ENCODE measurements at regions not wholly inside any gene's neighbourhood (a gene's known extent, or its start where the extent isn't known, plus 50 kb on each side); places are given as distances from the start of the nearest gene placed in this dataset.

DNA sequence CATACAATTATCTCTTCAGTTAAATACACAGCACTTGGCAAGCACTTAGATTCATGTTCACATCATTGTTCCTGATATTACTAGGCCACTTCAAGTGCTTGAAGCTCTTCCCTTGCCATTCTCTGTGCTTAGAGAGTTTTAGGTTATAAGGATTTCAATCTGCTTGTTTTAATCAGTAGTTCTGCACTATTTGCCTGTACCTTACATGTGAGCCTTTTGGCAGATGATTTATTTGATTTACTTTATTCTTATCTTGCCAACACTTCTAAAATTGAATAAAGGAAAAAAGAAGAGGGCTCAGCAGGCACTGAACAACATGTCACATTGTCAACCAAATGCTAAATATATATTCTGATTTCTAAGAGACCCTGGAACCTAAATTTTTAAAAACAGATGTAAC, 363.8 kb upstream of the USP15 start:
- H2BK120ac ChIP-seq (ENCODE audit: low read depth, low read length), result no peak overlapping the region
- no peak for DNase-seq
- no peak overlapping the region for H3K23ac ChIP-seq (ENCODE audit: low read length in 2 of 2)
- H2AFZ ChIP-seq (ENCODE audit: low read depth, low read length), result no peak overlapping the region
- no peaks in the 10 kb centered on the region for H3K79me1 ChIP-seq (replicated peaks; ENCODE audit: low read length, poor library complexity, severe bottlenecking)
- H3K9ac ChIP-seq (ENCODE audit: low read length), result no peak overlapping the region
- no peak overlapping the region for H3K14ac ChIP-seq (ENCODE audit: low read length in 2 of 2)
- no peaks in the 10 kb centered on the region for H3K4me1 ChIP-seq (ENCODE audit: control insufficient read depth, insufficient read depth, low read depth, low read length)
- H4K91ac ChIP-seq (ENCODE audit: low read length), result no peak overlapping the region
- no peaks in the 10 kb centered on the region for H3K27me3 ChIP-seq (ENCODE audit: control insufficient read depth in 1 of 2, insufficient read depth in 1 of 2, low read length in 2 of 2)
- no peak overlapping the region for H3K18ac ChIP-seq (ENCODE audit: low read depth in 1 of 2, low read length in 2 of 2)
- peaks cover 13% of the 10 kb centered on the region for H3K9me3 ChIP-seq (ENCODE audit: control insufficient read depth, low read length)
- no peaks in the 10 kb centered on the region for H3K36me3 ChIP-seq (ENCODE audit: control insufficient read depth in 1 of 2, insufficient read depth in 2 of 2, low read depth in 1 of 2, low read length in 2 of 2)
- H3K4me2 ChIP-seq (ENCODE audit: low read length, poor library complexity, severe bottlenecking), result no peak overlapping the region
- no peak overlapping the region for H2BK15ac ChIP-seq (ENCODE audit: low read depth, poor library complexity, severe bottlenecking)
- H3K4me3 ChIP-seq (ENCODE audit: insufficient read depth in 1 of 2, low read depth in 1 of 2, low read length in 2 of 2), result no peak overlapping the region
- no peak overlapping the region for H4K8ac ChIP-seq (ENCODE audit: low read length)
- H2BK5ac ChIP-seq (ENCODE audit: low read depth, low read length, poor library complexity, severe bottlenecking), result no peak overlapping the region
- no peak overlapping the region for H3K4ac ChIP-seq (ENCODE audit: low read depth in 1 of 2, low read length in 2 of 2)
- H3K27ac ChIP-seq (ENCODE audit: low read length, poor library complexity, severe bottlenecking), result no peak overlapping the region
- H2BK12ac ChIP-seq (ENCODE audit: low read length in 2 of 2), result no peak overlapping the region
- H2AK5ac ChIP-seq (ENCODE audit: low read length, severe bottlenecking), result no peak overlapping the region

DNA sequence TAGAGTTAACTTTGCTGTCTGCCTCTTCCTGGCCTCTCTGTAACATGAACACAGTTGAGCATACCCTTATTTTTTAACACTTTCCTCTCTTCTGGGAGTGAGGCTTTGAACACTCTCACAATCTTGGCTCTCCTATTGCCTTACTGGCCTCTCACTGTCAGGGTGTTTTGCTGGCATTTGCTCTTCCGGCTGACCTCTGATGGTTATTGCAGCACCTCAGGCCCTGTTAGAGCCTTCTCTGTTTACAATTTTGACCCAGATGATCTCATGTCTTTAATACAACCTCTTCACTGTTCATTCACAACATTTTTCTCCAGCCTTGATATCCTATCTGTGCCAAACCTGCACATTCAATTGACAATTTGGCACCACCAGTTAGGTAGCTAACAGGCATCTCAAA, 357.8 kb upstream of the USP15 start:
- H3K27me3 ChIP-seq (ENCODE audit: control insufficient read depth in 1 of 2, insufficient read depth in 1 of 2, low read length in 2 of 2), result no peaks in the 10 kb centered on the region
- WGBS, result 96% methylated on average over 1 of the region's 1 CpG
- H3K4ac ChIP-seq (ENCODE audit: low read depth in 1 of 2, low read length in 2 of 2), result no peak overlapping the region
- H4K8ac ChIP-seq (ENCODE audit: low read length), result no peak overlapping the region
- H3K27ac ChIP-seq (ENCODE audit: low read length, poor library complexity, severe bottlenecking), result no peak overlapping the region
- H3K18ac ChIP-seq (ENCODE audit: low read depth in 1 of 2, low read length in 2 of 2), result peak overlapping the region in 1 of 2 experiments; percentile 34
- H3K14ac ChIP-seq (ENCODE audit: low read length in 2 of 2), result no peak overlapping the region
- H3K4me2 ChIP-seq (ENCODE audit: low read length, poor library complexity, severe bottlenecking), result no peak overlapping the region
- no peak overlapping the region for H2AK5ac ChIP-seq (ENCODE audit: low read length, severe bottlenecking)
- H4K91ac ChIP-seq (ENCODE audit: low read length), result no peak overlapping the region
- H3K4me1 ChIP-seq (ENCODE audit: control insufficient read depth, insufficient read depth, low read depth, low read length), result no peaks in the 10 kb centered on the region
- no peaks in the 10 kb centered on the region for H3K79me1 ChIP-seq (replicated peaks; ENCODE audit: low read length, poor library complexity, severe bottlenecking)
- H3K23ac ChIP-seq (ENCODE audit: low read length in 2 of 2), result no peak overlapping the region
- H3K4me3 ChIP-seq (ENCODE audit: insufficient read depth in 1 of 2, low read depth in 1 of 2, low read length in 2 of 2), result no peak overlapping the region
- no peaks in the 10 kb centered on the region for H3K36me3 ChIP-seq (ENCODE audit: control insufficient read depth in 1 of 2, insufficient read depth in 2 of 2, low read depth in 1 of 2, low read length in 2 of 2)
- no peak overlapping the region for H3K9ac ChIP-seq (ENCODE audit: low read length)
- no peak overlapping the region for H2AFZ ChIP-seq (ENCODE audit: low read depth, low read length)
- DNase-seq, result no peak
- H2BK12ac ChIP-seq (ENCODE audit: low read length in 2 of 2), result no peak overlapping the region
- peaks cover 16% of the 10 kb centered on the region for H3K9me3 ChIP-seq (ENCODE audit: control insufficient read depth, low read length)
- no peak overlapping the region for H2BK15ac ChIP-seq (ENCODE audit: low read depth, poor library complexity, severe bottlenecking)
- H2BK5ac ChIP-seq (ENCODE audit: low read depth, low read length, poor library complexity, severe bottlenecking), result no peak overlapping the region
- no peak overlapping the region for H2BK120ac ChIP-seq (ENCODE audit: low read depth, low read length)

GRCh38 chr12:61911113-61911512, 349.1 kb upstream of the USP15 start:
- Histone ChIP-seq H3K23ac (ENCODE audit: low read length in 2 of 2) (no peak overlapping the region), H3K4me1 (ENCODE audit: control insufficient read depth, insufficient read depth, low read depth, low read length) (no peaks in the 10 kb centered on the region), H3K14ac (ENCODE audit: low read length in 2 of 2) (no peak overlapping the region), H2BK15ac (ENCODE audit: low read depth, poor library complexity, severe bottlenecking) (no peak overlapping the region), H2AK5ac (ENCODE audit: low read length, severe bottlenecking) (no peak overlapping the region), H3K27ac (ENCODE audit: low read length, poor library complexity, severe bottlenecking) (no peak overlapping the region), H2BK120ac (ENCODE audit: low read depth, low read length) (no peak overlapping the region), H3K18ac (ENCODE audit: low read depth in 1 of 2, low read length in 2 of 2) (no peak overlapping the region), H4K8ac (ENCODE audit: low read length) (no peak overlapping the region), H3K9ac (ENCODE audit: low read length) (no peak overlapping the region), H4K91ac (ENCODE audit: low read length) (no peak overlapping the region), H3K9me3 (ENCODE audit: control insufficient read depth, low read length) (no peaks in the 10 kb centered on the region), H3K4me2 (ENCODE audit: low read length, poor library complexity, severe bottlenecking) (no peak overlapping the region), H3K4me3 (ENCODE audit: insufficient read depth in 1 of 2, low read depth in 1 of 2, low read length in 2 of 2) (no peak overlapping the region), H3K79me1 (replicated peaks; ENCODE audit: low read length, poor library complexity, severe bottlenecking) (no peaks in the 10 kb centered on the region), H3K27me3 (ENCODE audit: control insufficient read depth in 1 of 2, insufficient read depth in 1 of 2, low read length in 2 of 2) (no peaks in the 10 kb centered on the region), H3K4ac (ENCODE audit: low read depth in 1 of 2, low read length in 2 of 2) (no peak overlapping the region), H2BK12ac (ENCODE audit: low read length in 2 of 2) (no peak overlapping the region), H3K36me3 (ENCODE audit: control insufficient read depth in 1 of 2, insufficient read depth in 2 of 2, low read depth in 1 of 2, low read length in 2 of 2) (no peaks in the 10 kb centered on the region), H2AFZ (ENCODE audit: low read depth, low read length) (no peak overlapping the region), H2BK5ac (ENCODE audit: low read depth, low read length, poor library complexity, severe bottlenecking) (no peak overlapping the region)
- no peak for DNase-seq
- no CpG with 5 or more reads among the region's 2 CpGs for WGBS

DNA sequence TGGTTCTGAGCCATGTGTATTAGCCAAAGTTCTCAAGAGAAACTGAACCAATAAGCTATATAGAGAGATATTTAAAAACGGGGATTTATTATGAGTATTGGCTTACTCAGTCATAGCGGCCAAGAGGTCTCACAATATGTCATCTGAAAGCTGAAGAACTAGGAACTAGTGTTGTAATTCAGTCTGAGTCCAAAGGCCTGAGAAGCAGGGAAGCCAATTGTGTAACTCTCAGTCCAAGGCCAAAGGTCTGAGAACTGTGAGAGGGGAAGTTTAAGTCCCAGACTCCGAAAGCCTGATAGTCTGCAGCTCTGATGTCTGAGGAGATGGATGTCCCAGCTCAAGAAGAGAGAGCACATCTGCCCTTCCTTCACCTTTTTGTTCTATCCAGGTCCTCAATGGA, 344.8 kb upstream of the USP15 start:
- H4K8ac ChIP-seq (ENCODE audit: low read length), result no peak overlapping the region
- H3K4ac ChIP-seq (ENCODE audit: low read depth in 1 of 2, low read length in 2 of 2), result no peak overlapping the region
- no peak overlapping the region for H3K23ac ChIP-seq (ENCODE audit: low read length in 2 of 2)
- no peaks in the 10 kb centered on the region for H3K9me3 ChIP-seq (ENCODE audit: control insufficient read depth, low read length)
- no peak overlapping the region for H3K27ac ChIP-seq (ENCODE audit: low read length, poor library complexity, severe bottlenecking)
- no peak overlapping the region for H3K14ac ChIP-seq (ENCODE audit: low read length in 2 of 2)
- peak; percentile 30 for DNase-seq
- no peak overlapping the region for H2BK15ac ChIP-seq (ENCODE audit: low read depth, poor library complexity, severe bottlenecking)
- H3K79me1 ChIP-seq (replicated peaks; ENCODE audit: low read length, poor library complexity, severe bottlenecking), result no peaks in the 10 kb centered on the region
- no peak overlapping the region for H3K18ac ChIP-seq (ENCODE audit: low read depth in 1 of 2, low read length in 2 of 2)
- no peak overlapping the region for H3K4me2 ChIP-seq (ENCODE audit: low read length, poor library complexity, severe bottlenecking)
- H2AFZ ChIP-seq (ENCODE audit: low read depth, low read length), result no peak overlapping the region
- H4K91ac ChIP-seq (ENCODE audit: low read length), result no peak overlapping the region
- H2AK5ac ChIP-seq (ENCODE audit: low read length, severe bottlenecking), result no peak overlapping the region
- no peak overlapping the region for H2BK5ac ChIP-seq (ENCODE audit: low read depth, low read length, poor library complexity, severe bottlenecking)
- no peak overlapping the region for H2BK12ac ChIP-seq (ENCODE audit: low read length in 2 of 2)
- H3K4me1 ChIP-seq (ENCODE audit: control insufficient read depth, insufficient read depth, low read depth, low read length), result no peaks in the 10 kb centered on the region
- H2BK120ac ChIP-seq (ENCODE audit: low read depth, low read length), result no peak overlapping the region
- no peaks in the 10 kb centered on the region for H3K36me3 ChIP-seq (ENCODE audit: control insufficient read depth in 1 of 2, insufficient read depth in 2 of 2, low read depth in 1 of 2, low read length in 2 of 2)
- no peaks in the 10 kb centered on the region for H3K27me3 ChIP-seq (ENCODE audit: control insufficient read depth in 1 of 2, insufficient read depth in 1 of 2, low read length in 2 of 2)
- WGBS, result 77% methylated on average over 3 of the region's 3 CpGs
- no peak overlapping the region for H3K9ac ChIP-seq (ENCODE audit: low read length)
- no peak overlapping the region for H3K4me3 ChIP-seq (ENCODE audit: insufficient read depth in 1 of 2, low read depth in 1 of 2, low read length in 2 of 2)

Data from mesenchymal stem cell (in vitro differentiated cells and primary cell).